ENCODE measurements at regions not wholly inside any gene's neighbourhood (a gene's known extent, or its start where the extent isn't known, plus 50 kb on each side); places are given as distances from the start of the nearest gene placed in this dataset.

GRCh38 chr7:136665878-136666509 lies 202.5 kb upstream of the CHRM2 start:
- no peak for DNase-seq (ENCODE audit: low spot score)

- no peak for DNase-seq (ENCODE audit: low spot score)
Observed at GRCh38 chr7:136664537-136664936, 203.9 kb upstream of the CHRM2 start.

- no peak for DNase-seq (ENCODE audit: low spot score)
Observed at GRCh38 chr7:136657482-136657921, 210.9 kb upstream of the CHRM2 start.

- DNase-seq (ENCODE audit: low spot score): no peak
Observed at GRCh38 chr7:136656516-136656915, 211.9 kb upstream of the CHRM2 start.

- no peak for DNase-seq (ENCODE audit: low spot score)
Observed at GRCh38 chr7:136655414-136655813, 213.0 kb upstream of the CHRM2 start.

- no peak for DNase-seq (ENCODE audit: low spot score)
Observed at GRCh38 chr7:136654406-136654805, 214.0 kb upstream of the CHRM2 start.

GRCh38 chr7:136652635-136653370 lies 215.6 kb upstream of the CHRM2 start:
- DNase-seq (ENCODE audit: low spot score): no peak

- DNase-seq (ENCODE audit: low spot score): no peak
Observed at GRCh38 chr7:136640977-136641376, 227.5 kb upstream of the CHRM2 start.

- DNase-seq (ENCODE audit: low spot score): no peak
Observed at GRCh38 chr7:136637813-136638212, 230.6 kb upstream of the CHRM2 start.

- DNase-seq (ENCODE audit: low spot score): no peak
Observed at GRCh38 chr7:136635751-136636150, 232.7 kb upstream of the CHRM2 start.

GRCh38 chr7:136618818-136619217 lies 249.6 kb upstream of the CHRM2 start:
- no peak for DNase-seq (ENCODE audit: low spot score)

- DNase-seq (ENCODE audit: low spot score): no peak
Observed at GRCh38 chr7:136617176-136617575, 251.3 kb upstream of the CHRM2 start.

- DNase-seq (ENCODE audit: low spot score): no peak
Observed at GRCh38 chr7:136605532-136606329, 262.7 kb upstream of the CHRM2 start.

GRCh38 chr7:136601772-136602171 lies 266.7 kb upstream of the CHRM2 start:
- DNase-seq (ENCODE audit: low spot score): no peak

GRCh38 chr7:136600475-136600874 lies 268.0 kb upstream of the CHRM2 start:
- no peak for DNase-seq (ENCODE audit: low spot score)

GRCh38 chr7:136594739-136595144 lies 273.7 kb upstream of the CHRM2 start:
- DNase-seq (ENCODE audit: low spot score): no peak

- no peak for DNase-seq (ENCODE audit: low spot score)
Observed at GRCh38 chr7:136588216-136588615, 280.2 kb upstream of the CHRM2 start.

GRCh38 chr7:136585954-136586670 lies 282.3 kb upstream of the CHRM2 start:
- DNase-seq (ENCODE audit: low spot score): no peak

GRCh38 chr7:136566491-136566890 lies 302.0 kb upstream of the CHRM2 start:
- no peak for DNase-seq (ENCODE audit: low spot score)

- DNase-seq (ENCODE audit: low spot score): no peak
Observed at GRCh38 chr7:136555933-136556332, 312.5 kb upstream of the CHRM2 start.

GRCh38 chr7:136551618-136552017 lies 316.8 kb upstream of the CHRM2 start:
- DNase-seq (ENCODE audit: low spot score): no peak

GRCh38 chr7:136549756-136550155 lies 318.7 kb upstream of the CHRM2 start:
- DNase-seq (ENCODE audit: low spot score): no peak
